CD4-positive, alpha-beta T cell treated with Interleukin-15 for 4 hours (primary cell): ENCODE measurements at regions not wholly inside any gene's neighbourhood (a gene's known extent, or its start where the extent isn't known, plus 50 kb on each side); places are given as distances from the start of the nearest gene placed in this dataset.
"Not testable (repeated sequence)": the region's sequence is repeated elsewhere in the genome, so short reads cannot be mapped to it uniquely, and the experiment has no call there.

ENCODE experiments used
- DNase-seq: peaks from one replicate; pipeline ENCODE4 v3.0.0-alpha.2; 2020; ENCODE audit warnings: low spot score

DNA sequence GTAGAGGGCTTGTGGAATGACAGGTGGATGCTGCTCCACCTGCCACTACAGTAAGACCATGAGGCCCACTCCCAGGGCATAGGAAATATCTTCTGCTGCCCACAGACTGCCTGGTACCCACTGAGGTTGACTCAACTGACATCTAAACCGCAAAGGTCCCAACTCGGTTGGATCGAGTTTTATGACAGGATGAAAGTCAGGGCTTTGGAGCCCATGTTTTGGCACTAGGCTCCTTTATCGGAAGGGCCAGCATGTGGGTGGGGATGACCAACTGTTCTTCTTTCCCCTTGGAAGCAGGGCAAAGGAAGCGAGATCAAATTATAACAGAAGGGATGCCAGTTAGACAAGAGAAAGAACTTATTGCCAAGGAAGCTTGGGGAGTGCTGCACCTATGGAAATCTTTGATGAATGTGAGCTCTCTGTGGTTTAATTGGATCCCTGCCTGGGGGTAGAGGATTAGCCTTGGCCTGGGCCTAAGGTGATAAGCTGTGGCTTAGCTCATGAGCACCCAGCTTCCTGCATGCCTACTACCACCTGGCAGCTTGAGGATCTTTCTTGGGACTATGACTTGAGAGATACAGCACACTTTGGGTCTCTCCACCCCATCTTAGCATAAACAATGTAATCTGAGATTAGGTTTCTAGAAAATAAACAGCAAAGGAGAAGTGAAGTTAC, 121.8 kb downstream of the KCNA5 start:
- DNase-seq = no peak

GRCh38 chr12:5166976-5167375, 123.3 kb downstream of the KCNA5 start:
- no peak for DNase-seq

DNA sequence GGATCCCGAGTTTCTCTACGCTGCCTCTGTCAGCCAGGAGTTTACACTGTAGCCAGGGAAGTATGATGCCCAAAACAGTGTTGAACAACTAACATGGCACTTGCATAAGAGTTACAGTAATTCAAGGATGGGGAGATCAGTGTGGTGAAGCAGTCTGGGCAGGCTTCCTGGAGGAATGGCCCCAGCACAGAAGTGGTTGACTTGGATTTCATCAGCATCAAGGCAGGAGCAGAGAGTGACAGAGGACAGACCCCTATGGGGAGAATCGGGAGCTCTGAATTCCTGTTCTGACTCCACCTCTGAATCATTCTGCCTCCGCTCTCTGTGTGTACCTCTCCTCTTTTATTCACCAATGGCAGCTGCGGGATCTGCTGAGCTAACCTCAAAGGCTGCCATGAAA, 124.5 kb downstream of the KCNA5 start:
- DNase-seq = no peak

GRCh38 chr12:5170844-5171243, 127.2 kb downstream of the KCNA5 start:
- no peak for DNase-seq

GRCh38 chr12:5171701-5172100, 128.0 kb downstream of the KCNA5 start:
- no peak for DNase-seq

DNA sequence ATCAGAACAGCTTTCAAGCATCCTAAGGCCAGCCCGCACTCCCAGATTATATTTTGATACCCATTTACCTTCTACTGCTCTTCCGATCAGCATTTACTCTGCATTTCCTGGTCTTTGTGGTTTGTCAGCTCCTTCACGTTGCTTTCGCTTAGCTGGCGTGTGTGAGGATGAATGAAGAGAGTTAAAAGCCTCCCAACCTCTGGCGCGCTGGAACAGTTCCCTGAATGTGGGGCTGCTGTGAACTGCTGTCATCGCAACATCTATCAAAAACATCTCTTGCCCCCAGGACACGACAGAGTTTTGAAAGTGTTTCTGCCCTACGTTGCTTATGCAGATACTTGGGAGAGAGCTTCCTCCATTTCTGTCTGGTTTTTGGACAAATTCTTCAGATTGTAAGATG, 129.2 kb downstream of the KCNA5 start:
- DNase-seq = no peak

GRCh38 chr12:5173511-5174011, 129.9 kb downstream of the KCNA5 start:
- DNase-seq = no peak

GRCh38 chr12:5175415-5175814, 131.7 kb downstream of the KCNA5 start:
- DNase-seq = not testable (repeated sequence)

DNA sequence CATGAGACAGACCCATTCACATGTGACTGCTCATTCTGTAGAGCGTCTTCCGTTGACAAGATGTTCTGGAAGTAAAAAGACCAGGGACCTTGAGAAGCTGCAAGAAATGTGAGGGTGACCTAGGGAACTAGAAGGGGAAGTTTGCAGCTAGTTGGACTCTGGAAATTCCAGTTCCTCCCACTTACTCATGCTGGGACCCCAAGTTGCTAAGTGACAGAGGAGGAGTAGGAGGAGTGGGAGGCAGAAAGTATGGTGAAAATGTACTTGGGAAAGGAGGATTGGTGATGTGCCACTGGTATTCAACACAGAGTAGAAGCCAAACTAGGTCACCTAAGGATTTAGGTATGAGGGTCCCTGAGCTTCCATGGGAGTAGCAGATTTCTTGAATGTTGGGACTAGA, 132.4 kb downstream of the KCNA5 start:
- no peak for DNase-seq

DNA sequence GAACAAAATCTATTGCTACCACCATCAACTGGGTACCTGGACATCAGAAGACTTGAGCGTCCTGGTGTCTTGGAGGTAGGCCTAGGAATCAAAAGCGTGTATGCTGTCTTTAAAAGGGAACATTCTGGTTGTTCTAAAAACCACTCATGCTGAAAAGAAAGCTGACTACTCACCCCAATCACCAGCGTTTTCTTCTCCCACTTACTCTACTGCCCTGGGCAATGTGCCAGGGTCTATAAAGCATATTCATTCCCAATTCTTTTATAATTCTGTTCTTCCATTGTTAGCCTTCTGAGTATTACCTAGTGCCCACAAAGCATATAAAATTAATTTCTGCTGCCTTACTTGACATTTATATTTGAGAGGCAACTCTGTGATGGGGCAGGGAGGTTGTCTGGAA, 133.4 kb downstream of the KCNA5 start:
- DNase-seq = no peak

DNA sequence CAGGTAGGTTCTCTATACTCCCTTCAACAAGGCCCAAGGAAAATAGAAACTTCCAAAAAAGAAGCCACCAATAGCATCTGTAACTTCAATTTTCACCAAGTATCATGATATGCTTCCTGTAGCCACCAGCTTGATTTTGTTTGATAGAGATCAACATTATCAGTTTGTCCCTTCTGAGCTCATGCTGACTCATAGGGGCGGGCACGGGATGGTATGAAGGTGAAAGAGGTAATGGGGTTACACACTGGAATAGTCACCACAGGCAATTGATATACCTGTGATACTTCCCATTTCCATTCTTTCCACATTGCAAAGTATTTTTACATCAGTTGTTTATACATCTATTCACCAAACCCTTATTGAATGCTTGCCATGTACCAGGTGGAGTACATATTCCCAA, 134.1 kb downstream of the KCNA5 start:
- no peak for DNase-seq

GRCh38 chr12:5178571-5178970, 134.9 kb downstream of the KCNA5 start:
- no peak for DNase-seq

DNA sequence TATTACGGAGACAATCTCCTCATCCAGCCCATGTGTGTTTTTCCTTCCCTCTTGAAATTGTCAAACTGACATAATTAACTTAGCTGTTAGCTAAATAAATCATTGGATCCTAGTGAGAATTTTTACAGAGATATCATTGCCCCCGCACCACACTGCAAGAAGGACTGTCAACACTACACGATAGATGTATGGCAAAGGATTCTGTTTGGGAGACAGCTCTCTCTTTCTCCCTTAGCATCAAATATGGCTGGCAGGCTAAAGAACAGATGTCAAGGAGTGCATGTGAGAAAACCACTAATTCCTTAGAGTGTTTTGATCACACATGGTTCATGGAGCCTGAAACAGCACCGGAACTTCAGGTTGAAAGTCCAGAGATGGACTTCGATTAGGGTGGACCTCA, 136.8 kb downstream of the KCNA5 start:
- no peak for DNase-seq

DNA sequence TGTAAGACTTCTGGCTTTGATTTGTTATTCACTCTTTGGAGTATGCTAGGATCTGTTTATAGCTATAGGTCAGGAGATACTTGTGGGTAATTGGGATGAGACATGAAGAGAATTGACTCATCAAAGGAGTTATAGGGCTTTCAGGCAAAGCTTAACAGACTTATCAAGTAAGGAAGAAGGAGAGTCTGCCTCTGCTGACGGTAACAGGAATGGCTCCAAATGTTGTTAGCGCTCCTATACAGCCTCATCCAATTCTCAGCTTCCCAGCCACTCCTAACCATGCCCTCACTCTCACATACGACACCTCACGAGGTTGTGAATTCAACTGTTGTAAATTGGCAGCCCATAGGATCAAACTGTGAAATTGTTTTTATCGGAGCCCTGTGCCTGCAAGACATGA, 140.5 kb downstream of the KCNA5 start:
- DNase-seq = no peak

- no peak for DNase-seq
These were observed 141.9 kb downstream of the KCNA5 start for GRCh38 chr12:5185435-5186069.

DNA sequence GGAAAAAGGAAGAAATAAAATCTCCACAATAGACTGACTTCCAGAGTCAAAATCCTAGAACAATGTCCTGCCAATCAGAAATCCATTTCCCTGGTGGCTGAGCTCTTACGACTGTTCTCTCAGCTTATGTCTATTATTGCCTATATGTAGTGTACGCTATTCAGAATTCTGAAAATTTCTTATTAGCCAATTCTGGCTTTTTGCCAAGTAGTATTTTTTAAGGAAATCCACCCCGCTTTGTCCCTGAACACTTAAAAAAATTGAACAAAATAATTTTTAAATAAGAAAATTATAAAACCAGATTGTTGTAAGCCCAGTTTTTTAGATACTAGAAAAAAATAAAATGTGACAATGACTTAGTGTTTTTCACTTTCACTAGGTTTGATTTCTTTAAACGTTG, 143.0 kb downstream of the KCNA5 start:
- DNase-seq = no peak

DNA sequence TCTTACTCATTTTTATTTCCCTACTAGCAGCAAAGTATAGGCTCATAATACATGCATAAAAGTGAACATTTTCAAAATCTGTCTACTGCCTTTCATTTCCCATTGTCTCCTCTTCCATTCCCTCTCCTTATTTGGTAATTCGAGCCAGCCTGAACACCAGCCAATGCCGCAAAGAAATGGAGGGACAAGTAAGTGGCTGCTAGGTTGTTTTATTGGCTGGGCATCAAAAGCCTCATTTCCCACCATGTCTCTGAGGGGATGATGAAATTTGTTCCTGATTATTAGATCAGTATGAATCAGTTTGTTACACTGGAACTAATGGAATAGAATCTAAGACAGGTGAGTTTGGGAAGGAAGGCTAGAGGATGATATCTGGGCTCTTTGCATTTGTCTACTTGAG, 143.5 kb downstream of the KCNA5 start:
- no peak for DNase-seq

DNA sequence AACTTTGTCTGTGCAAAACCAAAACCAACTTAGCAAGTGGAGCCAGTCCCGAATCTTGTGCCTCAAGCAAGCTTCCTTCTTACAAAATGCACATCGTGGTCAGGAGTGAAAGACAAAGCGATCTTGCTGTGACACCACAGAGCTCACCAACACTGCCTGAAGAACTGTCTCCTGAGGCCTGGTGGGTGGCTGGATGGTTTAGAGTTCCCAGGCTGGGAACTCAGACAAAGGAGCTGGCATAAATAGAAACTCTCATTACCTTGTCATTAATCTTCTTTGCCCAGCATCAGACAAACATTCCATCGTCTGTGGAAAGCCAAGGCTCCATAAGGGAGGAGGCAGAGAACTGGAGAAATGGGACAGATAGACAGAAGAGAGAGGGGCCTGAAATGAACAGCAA, 144.8 kb downstream of the KCNA5 start:
- DNase-seq = no peak

DNA sequence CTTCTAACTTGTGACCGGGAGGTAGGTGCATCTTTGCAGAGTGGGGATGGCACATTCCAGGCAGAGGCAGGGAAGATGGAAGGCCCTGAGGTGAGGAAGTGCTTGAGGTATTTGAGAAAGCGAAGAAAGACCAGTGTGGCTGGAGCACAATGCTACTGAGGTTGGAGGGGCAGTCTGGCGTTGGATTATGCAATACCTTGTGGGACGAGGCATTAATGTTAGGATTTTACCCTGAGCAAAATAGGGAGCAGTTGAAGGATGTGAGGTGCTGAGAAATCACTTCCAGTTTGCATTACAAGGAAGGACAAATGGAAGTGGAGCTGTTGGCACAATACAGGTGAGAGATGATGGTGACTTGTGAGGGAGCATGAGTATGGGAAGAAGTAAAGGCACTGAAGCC, 145.5 kb downstream of the KCNA5 start:
- no peak for DNase-seq

DNA sequence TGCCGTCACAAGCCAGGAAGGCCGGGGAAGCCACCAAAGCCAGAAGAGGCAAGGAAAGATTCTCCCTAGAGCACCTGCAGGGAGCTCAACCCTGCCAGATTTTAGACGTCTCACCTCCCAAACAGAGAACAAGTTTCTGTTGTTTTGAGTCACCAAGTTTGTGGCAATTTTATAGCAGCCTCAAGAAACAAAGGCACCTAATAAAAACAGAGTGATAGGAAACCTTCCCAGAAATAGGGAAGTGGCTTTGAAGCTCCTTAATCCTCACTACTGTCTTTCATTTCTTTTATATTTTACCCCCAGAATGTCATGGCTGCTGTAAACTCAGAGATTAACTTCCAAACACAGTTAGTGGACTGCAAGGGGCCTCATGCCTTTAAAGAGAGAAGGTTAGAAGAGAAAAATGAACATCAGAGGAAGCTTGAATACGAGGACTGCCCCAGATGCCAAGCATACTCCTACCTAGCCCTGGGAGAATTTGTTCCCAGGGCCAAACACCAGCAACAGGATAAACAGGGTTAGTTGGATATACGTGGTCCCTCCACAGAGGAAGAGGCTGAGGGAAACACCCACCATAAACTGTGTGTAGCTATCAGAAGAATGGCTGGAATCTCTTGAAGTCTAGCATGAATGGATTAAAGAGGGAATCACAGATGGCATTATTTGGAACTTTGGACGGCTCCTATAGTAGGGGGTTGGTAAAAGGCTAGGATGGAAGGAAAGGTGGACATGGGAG, 148.3 kb downstream of the KCNA5 start:
- DNase-seq = no peak

DNA sequence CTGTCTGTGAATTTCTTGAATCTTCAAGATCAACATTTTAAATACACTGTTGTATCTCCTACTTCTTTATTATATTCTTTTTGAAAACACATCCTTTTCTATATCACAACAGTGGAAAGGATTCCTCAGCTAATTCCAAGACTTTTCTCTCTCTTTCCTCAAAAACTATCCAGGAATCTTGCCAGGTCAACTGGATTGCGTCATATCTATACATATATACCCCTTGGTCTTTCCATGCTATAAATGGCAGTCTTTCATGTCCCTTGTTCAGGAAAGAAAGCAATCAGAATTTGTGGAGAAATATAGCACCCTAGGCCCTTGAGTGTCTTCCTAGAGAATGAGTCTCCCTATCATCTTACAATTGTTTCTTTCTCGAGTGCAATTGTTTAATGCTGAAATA, 149.0 kb downstream of the KCNA5 start:
- DNase-seq = no peak

GRCh38 chr12:5194306-5194705, 150.6 kb downstream of the KCNA5 start:
- no peak for DNase-seq

GRCh38 chr12:5195244-5195643, 151.6 kb downstream of the KCNA5 start:
- DNase-seq = no peak
